ENCODE measurements at regions not wholly inside any gene's neighbourhood (a gene's known extent, or its start where the extent isn't known, plus 50 kb on each side); places are given as distances from the start of the nearest gene placed in this dataset.

DNA sequence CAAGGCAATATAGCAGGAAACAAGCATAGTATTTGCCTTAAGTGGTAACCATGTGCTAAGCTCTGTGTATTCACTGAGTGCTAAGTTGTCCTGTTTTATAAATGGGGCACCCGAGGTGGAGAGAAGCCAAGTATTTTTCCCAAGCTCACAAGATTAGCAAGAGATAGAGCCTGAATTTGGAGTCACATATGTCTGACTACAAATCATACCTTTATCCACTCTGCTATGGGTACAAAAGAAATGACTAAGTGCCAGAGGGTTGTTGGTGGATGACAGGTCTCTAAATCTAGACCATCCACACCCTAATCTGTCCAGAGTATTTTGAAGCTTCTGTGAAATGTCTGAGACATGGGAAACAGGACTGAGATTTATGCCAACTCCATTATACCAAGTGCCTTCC is 182.1 kb upstream of the SEL1L start:
- no peaks in the 10 kb centered on the region for H3K9me3 ChIP-seq
- no peak overlapping the region for H3K27ac ChIP-seq
- no peak overlapping the region for H3K4me3 ChIP-seq
- H3K4me1 ChIP-seq: no peaks in the 10 kb centered on the region
- DNase-seq (ENCODE audit: extremely low spot score in 2 of 2): no peak
- H3K27me3 ChIP-seq: no peaks in the 10 kb centered on the region
- intact Hi-C loops (cut with DNase I): no loop called here
- TF ChIP-seq POLR2AphosphoS5 (IDR thresholded peaks at IDR 0.05; ENCODE audit: insufficient read depth in 1 of 2, low read depth in 1 of 2) (no peak), POLR2A (IDR thresholded peaks at IDR 0.05) (no peak)
- TF ChIP-seq, protein P1, sequence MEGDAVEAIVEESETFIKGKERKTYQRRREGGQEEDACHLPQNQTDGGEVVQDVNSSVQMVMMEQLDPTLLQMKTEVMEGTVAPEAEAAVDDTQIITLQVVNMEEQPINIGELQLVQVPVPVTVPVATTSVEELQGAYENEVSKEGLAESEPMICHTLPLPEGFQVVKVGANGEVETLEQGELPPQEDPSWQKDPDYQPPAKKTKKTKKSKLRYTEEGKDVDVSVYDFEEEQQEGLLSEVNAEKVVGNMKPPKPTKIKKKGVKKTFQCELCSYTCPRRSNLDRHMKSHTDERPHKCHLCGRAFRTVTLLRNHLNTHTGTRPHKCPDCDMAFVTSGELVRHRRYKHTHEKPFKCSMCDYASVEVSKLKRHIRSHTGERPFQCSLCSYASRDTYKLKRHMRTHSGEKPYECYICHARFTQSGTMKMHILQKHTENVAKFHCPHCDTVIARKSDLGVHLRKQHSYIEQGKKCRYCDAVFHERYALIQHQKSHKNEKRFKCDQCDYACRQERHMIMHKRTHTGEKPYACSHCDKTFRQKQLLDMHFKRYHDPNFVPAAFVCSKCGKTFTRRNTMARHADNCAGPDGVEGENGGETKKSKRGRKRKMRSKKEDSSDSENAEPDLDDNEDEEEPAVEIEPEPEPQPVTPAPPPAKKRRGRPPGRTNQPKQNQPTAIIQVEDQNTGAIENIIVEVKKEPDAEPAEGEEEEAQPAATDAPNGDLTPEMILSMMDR (IDR thresholded peaks at IDR 0.05): no peak
- H3K36me3 ChIP-seq: no peaks in the 10 kb centered on the region

DNA sequence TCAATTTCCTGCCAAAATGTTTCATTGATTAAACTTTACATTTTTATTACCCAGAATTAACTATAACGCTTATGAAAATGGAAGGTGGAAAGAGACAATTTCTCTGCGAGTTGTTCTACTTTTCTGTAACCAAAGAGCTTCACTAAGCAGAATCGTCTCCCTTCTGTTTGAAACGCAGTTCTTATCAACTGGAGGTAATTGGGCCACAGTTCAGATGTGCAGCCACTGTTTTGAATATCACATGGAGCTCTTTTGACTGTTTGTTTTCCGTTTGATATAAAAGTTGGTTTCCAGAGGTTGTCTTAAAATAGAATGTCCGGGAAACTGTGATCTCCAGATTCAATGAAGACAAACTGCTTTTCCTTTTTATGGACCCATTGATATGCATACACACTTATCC is 183.3 kb upstream of the SEL1L start:
- intact Hi-C loops (cut with DNase I): no loop called here

DNA sequence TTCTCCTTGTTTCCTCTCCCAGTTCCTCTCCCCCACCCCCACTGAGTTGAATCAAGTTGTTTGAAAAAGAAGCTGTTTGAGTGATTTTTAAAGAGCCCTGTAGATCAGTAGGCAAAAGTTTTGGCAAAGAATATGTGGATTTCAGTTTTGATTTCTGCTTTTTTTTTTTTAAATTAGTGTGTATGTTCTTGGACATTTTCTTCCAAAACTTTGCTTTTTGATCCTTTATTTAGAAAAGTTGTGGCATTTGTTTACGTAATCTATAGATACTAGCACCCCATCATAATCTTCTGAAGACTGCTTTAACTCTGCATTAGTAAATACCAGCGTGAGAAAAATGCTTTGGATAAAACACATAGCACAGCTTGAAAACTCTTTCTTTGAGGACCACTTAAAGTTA is 190.3 kb upstream of the SEL1L start:
- H3K27me3 ChIP-seq: no peaks in the 10 kb centered on the region
- TF ChIP-seq POLR2AphosphoS5 (IDR thresholded peaks at IDR 0.05; ENCODE audit: insufficient read depth in 1 of 2, low read depth in 1 of 2) (no peak), POLR2A (IDR thresholded peaks at IDR 0.05) (no peak)
- TF ChIP-seq, protein P1 (IDR thresholded peaks at IDR 0.05): no peak
- H3K9me3 ChIP-seq: no peaks in the 10 kb centered on the region
- intact Hi-C loops (cut with DNase I): no loop called here
- DNase-seq (ENCODE audit: extremely low spot score in 2 of 2): no peak
- H3K4me3 ChIP-seq: no peak overlapping the region
- no peaks in the 10 kb centered on the region for H3K36me3 ChIP-seq
- no peaks in the 10 kb centered on the region for H3K4me1 ChIP-seq
- H3K27ac ChIP-seq: no peak overlapping the region

More for the DNA sequence above, 183.3 kb upstream of the SEL1L start:
- Histone ChIP-seq H3K27ac (no peak overlapping the region), H3K4me3 (no peak overlapping the region), H3K9me3 (no peaks in the 10 kb centered on the region), H3K27me3 (no peaks in the 10 kb centered on the region), H3K36me3 (no peaks in the 10 kb centered on the region), H3K4me1 (no peaks in the 10 kb centered on the region)
- TF ChIP-seq POLR2A (IDR thresholded peaks at IDR 0.05): no peak
- no peak for DNase-seq (ENCODE audit: extremely low spot score in 2 of 2)

DNA sequence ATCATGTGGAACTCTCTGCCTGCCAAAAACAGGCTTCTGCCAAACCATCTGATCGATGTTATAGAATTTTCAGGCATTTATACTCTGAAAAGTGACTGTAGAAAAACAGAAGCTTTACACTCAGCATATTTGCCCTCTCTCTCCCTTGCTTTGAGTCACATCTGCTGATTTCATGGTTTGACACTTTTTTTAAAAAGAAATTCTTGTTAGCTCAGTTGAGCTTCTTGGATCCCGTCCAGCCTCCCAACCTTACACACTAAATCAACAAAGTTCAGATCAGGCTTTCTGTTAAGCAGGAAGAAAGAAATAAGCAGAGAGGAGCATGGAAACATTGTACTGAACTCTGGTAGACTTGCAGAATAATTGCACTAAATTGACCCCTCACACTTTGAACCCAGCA is 193.6 kb upstream of the SEL1L start:
- no peak for DNase-seq (ENCODE audit: extremely low spot score in 2 of 2)
- intact Hi-C loops (cut with DNase I): no loop called here
- TF ChIP-seq, protein P1 (IDR thresholded peaks at IDR 0.05): no peak
- TF ChIP-seq POLR2AphosphoS5 (IDR thresholded peaks at IDR 0.05; ENCODE audit: insufficient read depth in 1 of 2, low read depth in 1 of 2) (no peak), POLR2A (IDR thresholded peaks at IDR 0.05) (no peak)
- Histone ChIP-seq H3K36me3 (no peaks in the 10 kb centered on the region), H3K9me3 (no peaks in the 10 kb centered on the region), H3K4me3 (no peak overlapping the region), H3K4me1 (no peaks in the 10 kb centered on the region), H3K27ac (no peak overlapping the region), H3K27me3 (no peaks in the 10 kb centered on the region)

DNA sequence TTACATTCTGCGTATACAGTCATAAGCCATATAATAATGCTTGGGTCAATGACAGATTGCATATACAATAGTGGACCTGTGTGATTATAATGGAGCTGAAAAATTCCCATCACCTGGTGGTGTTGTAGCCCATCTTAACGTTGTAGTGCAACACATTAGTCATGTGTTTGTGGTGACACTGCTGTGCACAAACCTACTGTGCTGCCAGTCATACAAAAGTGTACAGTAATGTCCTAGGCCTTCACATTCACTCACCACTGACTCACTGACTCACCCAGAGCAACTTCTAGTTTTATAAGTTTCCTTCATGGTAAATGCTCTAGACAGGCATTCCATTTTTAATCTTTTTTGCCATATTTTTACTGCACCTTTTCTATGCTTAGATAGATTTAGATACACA is 194.8 kb upstream of the SEL1L start:
- no peaks in the 10 kb centered on the region for H3K4me1 ChIP-seq
- intact Hi-C loops (cut with DNase I): no loop called here
- no peaks in the 10 kb centered on the region for H3K9me3 ChIP-seq
- no peak overlapping the region for H3K4me3 ChIP-seq
- H3K27me3 ChIP-seq: no peaks in the 10 kb centered on the region
- no peak for DNase-seq (ENCODE audit: extremely low spot score in 2 of 2)
- no peak for TF ChIP-seq POLR2AphosphoS5 (IDR thresholded peaks at IDR 0.05; ENCODE audit: insufficient read depth in 1 of 2, low read depth in 1 of 2)
- no peak for TF ChIP-seq POLR2A (IDR thresholded peaks at IDR 0.05)
- TF ChIP-seq, protein P1 (IDR thresholded peaks at IDR 0.05): no peak
- H3K27ac ChIP-seq: no peak overlapping the region
- no peaks in the 10 kb centered on the region for H3K36me3 ChIP-seq

DNA sequence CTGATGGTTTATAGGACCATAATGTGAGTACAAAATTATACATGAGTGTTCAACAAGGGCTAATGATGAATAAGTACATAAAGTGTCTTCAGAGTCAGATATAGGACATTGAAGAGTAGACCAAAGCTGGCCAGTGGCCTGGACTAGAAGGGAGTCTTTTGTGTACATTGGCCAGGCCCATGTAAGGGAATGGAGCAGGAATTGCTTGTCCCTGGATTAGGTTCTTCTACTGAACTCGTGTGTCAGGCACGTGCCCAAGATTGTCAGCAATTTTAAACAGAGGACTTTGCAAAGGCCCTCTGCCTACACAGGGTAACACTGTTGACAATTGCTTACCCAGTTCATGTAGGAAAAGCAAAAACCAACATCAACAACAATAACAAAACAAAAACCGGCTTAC is 196.0 kb upstream of the SEL1L start:
- intact Hi-C loops (cut with DNase I): no loop called here
- no peaks in the 10 kb centered on the region for H3K36me3 ChIP-seq
- H3K9me3 ChIP-seq: no peaks in the 10 kb centered on the region
- H3K27ac ChIP-seq: no peak overlapping the region
- TF ChIP-seq, protein P1 (IDR thresholded peaks at IDR 0.05): no peak
- no peak for TF ChIP-seq POLR2AphosphoS5 (IDR thresholded peaks at IDR 0.05; ENCODE audit: insufficient read depth in 1 of 2, low read depth in 1 of 2)
- no peak for TF ChIP-seq POLR2A (IDR thresholded peaks at IDR 0.05)
- H3K4me3 ChIP-seq: no peak overlapping the region
- H3K27me3 ChIP-seq: no peaks in the 10 kb centered on the region
- DNase-seq (ENCODE audit: extremely low spot score in 2 of 2): no peak
- no peaks in the 10 kb centered on the region for H3K4me1 ChIP-seq

All from vagina (tissue), 2 donors.